HG02571 (cell line): ENCODE measurements at regions not wholly inside any gene's neighbourhood (a gene's known extent, or its start where the extent isn't known, plus 50 kb on each side); places are given as distances from the start of the nearest gene placed in this dataset.

Experiments
- ATAC-seq: cut with Tn5 transposase; IDR thresholded peaks from one replicate; pipeline ENCODE4 v1.9.1; 2021; ENCODE audit warnings: mild to moderate bottlenecking, moderate library complexity; ENCODE audit not compliant: unreplicated experiment

DNA sequence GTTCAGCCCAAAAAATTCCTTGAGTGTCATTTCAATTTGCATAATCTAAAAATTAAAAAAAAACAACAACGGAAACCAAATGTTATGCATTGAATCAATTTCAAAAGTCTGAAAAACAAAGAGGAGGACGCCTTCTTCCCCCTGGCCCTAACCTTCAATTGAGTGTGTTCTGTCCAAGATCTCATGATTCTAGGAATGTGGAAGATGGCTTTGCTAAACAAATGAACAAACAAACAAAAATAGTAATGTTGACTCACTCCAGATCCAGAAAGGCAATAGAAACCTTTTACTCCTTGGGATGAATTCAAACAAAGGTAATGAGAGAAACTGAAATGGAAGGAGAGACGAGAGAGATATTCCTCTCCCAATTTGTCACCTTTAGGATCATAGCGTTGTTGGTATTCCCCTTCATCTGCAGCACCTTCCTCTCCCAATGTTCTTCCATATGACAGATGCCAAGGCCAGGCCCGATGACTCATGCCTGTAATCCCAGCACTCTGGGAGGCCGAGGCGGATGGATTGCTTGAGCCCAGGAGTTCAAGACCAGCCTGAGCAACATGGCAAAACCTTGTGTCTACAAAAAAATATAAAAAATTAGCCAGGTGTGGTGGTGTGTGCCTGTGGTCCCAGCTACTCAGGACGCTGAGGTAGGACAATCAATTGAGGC is 109.2 kb upstream of the ADGRF1 start:
- ATAC-seq = no peak

DNA sequence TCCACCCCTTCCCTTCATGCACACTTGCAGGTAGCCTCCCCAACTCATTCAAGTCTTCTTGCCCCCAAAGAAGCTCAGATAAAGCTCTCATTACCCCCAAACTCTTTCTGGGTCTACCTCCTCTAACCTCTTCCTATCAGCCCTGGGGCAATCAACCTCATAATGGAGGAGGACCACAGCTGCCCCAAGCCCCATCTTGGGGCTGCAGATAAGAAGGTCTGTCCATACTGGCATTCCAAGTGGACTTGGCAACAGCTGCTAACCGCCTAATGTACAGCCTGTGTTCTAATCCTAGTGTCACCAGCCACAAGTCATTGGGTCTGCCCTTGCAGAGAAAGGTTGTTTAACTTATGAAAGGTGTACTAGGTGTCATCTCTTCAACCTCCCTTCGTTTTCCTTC is 107.4 kb upstream of the ADGRF1 start:
- ATAC-seq = no peak

DNA sequence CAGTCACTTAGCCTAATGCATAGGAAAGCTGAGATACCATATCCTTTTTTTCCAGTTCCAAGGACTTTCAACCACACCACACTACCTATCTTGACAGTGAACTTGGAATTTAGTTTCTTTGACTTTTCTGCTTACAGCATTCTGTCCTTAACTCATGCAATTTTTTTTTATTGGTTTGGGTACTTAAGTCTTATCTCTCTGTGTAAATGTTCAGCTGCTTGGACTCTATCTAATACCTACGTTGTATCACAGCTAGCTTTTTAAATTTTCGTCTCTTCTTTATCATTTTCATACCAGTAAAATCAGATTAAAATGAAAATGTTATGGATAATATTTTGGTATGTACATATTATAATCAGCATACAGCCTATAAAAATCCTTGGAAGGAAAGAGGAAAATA is 106.9 kb upstream of the ADGRF1 start:
- no peak for ATAC-seq

DNA sequence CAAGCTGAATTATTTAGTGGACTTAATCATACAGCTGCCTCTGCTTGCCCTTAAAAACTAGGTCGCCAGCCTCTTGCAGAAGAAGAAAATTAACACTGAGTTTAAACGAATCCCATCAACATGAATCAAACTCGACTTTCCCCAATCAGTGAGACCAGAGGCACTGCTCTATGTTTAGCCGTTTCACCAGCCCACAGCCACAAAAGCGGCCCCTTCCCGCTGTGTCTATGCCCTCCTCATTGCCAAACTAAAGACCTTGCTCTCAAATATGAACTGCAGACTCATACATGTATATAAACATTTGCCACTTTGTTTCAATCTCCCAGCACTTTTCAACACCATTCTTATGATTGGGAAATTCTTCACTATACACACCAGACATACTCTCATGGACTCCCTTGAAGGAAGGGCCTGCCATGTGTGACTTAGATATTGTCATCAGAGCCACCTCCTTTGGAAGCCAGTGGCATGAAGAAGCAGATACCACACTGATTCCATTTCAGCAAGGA is 105.8 kb upstream of the ADGRF1 start:
- ATAC-seq = no peak

DNA sequence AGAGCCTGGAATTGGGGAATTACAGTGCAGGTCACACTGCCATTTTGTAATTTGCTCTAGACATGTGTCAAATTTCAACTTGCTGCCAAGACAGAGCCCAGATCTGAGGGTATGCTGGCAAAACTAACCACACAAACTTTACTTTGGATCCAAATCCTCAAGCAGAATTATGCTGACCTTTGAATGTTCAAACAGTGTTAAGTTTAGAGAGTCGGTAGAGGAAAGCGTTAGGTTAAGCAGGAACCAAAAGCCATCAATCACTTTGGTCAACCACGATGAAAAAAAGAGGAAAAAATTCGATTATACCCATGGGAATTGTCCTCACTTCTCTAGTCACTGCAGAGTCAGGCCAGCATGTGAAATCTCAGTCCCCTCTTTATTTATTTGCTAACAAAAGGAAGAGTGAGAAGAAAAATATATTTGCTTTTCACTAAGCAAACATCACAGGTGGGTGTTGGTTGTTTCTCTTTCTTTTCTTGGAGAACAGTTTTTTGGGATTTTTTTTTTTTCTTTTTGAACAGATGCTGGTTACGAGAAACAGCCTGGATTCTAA is 105.1 kb upstream of the ADGRF1 start:
- no peak for ATAC-seq

DNA sequence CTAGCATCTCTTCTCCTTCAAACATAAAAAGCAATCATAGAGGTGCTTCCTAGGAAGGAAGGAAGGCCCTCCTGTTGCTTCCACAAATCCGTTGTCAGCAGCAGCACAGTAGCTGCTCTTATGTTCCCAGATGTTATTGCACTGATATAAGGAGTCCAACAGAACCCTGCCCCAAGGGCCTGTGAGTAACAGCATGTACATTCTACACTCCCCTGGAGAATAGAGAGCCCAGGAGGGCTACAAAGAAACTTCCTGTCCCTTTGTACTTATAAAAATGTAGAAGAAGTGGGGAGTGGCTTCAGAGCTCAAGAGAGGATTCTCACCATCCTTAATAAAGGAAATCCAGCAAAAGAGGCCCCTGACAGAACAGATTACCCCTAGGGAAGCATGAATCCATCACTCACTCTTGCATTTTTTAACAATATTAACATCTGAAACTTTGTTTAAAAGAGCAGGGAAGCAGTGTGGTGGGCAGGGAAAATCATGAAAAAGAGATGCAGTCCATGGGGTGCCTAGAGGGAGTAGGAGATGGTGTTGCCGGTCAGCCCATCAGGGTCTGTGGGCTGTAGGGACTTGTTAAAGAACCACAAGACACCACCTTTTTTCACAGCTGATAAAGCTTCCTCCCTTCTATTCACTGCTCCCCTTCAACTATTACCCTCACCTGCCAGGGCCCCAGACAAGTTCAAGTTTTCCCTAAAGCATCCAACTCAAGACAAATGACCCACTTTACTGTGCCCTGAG is 104.5 kb upstream of the ADGRF1 start:
- ATAC-seq = no peak

DNA sequence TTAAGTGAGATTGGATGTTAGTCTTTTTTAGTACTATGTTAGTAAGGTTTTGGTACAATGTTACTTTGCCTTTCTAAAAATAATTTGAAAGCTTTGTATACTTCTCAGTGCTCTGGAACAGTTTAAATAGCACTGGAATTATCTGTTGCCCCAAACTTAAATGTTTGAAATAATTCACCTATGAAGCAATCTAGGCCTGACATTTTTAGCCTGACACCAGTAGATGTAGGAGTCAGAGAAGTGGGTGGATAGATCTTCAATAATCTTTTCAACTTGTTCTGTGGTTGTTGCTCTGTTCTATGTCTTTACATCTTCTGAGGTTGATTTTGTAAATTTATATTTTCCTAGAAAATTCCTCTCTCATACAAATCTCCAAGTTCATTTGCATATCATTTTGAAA is 103.1 kb upstream of the ADGRF1 start:
- ATAC-seq = no peak

DNA sequence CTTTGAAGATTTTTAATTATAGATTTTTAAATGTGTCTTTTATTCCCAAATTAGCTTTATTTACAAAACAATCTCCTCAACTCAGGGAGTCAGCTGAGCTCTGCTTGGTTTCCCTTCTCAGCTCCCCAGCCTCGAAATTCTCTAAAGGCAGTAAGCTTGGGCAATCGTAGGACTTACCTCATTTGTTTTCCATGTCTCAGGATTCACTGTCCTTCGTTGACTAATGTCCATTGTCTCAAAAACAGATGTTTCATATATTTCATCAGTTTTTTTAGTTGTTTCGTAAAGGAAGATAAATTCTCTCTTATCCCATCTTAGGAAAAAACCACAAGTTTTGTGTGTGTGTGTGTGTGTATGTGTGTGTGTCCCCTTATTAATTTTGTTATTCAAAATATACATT is 102.2 kb upstream of the ADGRF1 start:
- no peak for ATAC-seq

DNA sequence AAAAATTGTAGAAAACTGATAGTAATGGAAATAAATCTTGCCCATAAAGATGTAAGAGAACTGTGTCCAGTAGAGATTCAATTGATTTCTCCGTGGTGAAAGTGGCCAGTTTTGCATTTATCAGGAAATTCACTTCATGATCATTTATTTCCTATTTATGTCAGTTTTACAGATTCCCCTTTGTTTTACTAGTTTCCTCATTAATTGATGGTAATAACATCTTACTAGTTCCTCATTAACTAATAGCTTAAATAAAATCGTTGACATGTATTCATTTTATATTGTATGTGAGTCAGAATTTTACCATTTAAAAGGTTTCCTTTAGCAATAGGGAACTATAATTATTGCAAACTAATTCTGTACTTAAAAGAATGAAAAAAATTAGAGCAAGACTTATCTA is 99.8 kb upstream of the ADGRF1 start:
- ATAC-seq = no peak

DNA sequence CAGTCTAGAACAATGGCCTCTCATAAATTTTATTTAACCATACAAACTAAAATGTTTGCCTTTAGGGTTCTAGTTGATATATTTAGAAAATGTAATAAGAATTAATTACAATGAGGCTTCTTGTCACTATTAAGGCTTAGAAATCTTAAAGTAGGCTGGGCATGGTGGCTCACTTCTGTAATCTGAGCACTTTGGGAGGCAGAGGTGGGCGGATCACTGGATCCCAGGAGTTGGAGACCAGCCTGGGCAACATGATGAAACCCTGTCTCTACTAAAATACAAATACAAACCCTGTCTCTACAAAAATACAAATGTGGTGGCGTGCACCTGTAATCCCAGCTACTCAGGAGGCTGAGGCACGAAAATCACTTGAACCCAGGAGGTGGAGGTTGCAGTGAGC is 99.0 kb upstream of the ADGRF1 start:
- no peak for ATAC-seq

DNA sequence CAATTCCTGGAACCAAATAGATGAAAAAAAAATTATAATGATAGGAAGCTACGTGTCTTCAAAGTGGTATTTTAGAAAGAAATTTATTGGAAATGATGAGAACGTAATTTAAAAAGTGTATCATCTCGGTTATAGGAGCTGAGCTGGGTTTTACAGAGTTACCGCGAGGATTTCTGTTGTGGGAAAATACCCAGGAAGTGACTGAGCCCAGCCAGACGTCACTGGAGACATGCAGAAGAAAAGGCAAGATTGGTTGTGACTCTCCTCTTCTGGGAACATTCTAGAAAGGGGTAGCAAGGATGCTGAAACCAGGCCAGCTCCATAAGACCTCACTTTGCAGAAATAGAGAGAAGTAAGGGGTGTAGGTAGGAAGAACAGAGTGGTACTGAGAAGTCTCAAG is 95.9 kb upstream of the ADGRF1 start:
- ATAC-seq = no peak

DNA sequence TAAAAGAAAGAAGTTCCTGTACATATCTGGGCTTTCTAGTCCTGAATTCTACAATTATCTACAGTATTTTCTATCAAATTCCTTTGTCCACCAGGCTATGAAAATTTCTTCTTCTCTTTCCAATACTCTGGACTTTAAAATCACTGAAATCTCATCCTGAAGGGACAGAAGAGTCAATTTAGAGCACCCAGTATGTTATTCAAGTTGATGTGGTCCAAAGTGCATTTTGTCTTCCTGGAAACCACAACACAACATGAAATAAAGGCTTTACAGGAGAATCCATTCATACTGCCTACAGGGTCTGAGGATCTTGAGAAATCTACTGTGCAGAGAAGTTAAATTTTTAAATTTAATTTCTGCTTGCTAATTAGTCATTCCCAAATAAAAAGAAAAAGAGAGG is 94.9 kb upstream of the ADGRF1 start:
- no peak for ATAC-seq

DNA sequence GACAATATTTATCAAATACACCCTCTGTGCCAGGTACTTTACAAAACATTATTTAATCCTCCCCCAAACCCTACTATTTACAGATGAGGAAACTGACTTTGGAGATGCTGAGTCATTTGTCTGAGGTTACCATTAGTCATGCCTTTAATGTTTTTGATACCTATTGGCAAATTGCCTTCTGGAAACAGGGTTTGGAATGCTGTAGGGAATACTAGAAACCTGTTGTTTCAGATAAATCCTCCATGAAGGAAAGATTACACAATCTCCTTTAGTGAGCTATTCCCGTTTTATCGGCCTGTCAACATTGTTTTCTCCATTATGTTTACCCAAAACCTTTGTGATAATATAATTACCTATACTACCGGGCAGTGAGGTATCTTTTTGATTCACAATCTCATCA is 93.6 kb upstream of the ADGRF1 start:
- no peak for ATAC-seq

DNA sequence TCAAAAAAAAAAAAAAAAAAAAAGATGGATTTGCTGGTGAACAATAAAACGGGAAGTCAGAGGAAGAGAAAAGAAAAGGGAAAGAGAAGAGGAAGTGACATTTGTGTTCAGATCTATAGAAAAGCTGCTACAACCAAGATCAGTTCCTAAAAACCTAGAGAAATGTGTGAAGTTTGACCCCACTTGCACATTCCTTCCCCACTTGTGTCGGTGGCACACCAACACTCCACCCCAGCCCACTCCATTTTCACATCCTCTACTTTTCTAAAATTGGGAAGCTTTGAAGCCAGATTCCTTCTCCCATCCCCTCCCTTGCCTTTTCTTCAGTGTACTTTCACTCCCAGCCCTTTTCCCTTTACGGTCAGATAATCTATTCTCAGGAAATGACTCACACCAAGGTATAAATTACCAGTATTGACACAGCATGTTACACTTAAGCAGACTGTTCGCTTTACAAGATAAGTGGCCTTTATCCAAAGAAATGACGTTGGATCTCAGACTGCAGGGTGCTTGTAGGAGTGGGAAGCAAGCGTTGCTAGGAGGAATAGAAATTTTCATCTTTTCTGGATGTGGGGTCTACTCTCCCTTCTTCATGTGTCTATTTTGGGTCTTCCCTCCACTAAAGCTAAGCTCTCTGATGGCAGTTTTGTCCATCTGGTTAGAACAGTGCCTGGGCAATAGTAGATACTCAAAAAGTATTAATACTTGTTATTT is 92.5 kb upstream of the ADGRF1 start:
- no peak for ATAC-seq

DNA sequence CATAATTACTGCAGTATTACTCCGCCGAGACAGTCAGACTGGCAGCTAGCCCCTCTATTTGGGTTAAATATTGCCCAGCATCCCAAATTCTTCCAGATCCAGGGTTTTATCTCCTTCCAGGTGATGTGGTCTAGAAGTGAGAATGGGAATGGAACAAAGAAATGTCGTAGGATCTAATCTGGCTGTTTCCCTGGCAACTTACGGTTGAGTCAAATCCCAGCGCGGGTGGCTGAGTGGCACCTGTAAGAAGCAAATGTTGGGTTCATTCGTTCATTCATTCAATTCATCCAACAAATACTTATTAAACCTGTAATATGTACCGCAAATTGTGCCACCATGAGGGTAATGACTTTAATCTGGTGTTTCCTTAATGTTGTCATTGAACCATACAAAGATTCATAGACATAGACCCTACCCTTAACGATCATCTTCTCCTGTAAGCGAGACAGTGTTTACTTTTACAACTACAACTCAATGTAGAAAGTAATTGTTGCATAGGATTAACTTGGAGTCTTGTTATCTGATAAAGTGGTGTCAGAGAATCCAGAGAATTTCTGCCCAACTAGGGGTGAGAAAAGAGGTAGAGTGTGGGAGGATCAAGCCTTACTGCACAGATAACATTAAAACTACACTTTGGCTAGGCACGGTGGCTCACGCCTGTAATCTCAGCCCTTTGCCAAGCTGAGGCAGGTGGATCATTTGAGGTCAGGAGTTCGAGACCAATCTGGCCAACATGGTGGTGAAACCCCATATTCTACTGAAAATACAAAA is 91.3 kb upstream of the ADGRF1 start:
- no peak for ATAC-seq

DNA sequence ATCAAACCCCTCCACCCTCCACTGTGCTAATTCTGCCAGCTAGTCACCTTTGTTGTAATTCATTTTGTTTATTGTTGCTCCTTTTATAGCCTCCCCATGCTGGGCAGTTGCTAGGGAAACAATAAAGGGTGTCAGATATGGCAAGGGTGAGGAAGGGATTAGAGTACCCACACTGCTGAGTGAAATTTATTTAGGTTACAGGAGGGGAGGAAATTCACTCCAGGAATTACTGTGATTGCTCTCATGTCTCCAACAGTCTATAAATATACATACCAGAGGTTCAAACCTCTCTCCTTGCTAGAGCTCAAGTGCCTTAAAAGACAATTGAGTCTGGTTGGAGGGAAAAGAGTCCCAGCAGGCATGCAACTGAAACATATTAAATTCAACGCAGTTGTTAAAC is 90.6 kb upstream of the ADGRF1 start:
- no peak for ATAC-seq

DNA sequence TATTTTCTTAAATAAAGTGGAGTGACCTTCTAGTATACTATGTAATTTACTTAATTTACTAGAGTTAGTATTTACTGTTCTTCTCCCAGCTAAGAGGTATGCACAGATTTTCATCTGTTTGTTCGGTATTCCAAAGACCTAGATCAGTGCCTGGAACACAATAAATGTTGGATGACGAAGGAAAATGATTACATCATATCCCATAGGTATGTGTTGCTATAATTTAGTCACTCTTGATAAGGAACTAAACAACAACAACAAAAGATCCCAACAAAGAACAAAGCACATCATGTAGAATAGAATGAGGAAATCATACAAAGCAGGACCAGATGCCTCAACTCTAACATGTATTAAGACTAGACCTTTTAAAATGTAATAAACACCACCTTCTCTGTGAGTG is 89.6 kb upstream of the ADGRF1 start:
- no peak for ATAC-seq

DNA sequence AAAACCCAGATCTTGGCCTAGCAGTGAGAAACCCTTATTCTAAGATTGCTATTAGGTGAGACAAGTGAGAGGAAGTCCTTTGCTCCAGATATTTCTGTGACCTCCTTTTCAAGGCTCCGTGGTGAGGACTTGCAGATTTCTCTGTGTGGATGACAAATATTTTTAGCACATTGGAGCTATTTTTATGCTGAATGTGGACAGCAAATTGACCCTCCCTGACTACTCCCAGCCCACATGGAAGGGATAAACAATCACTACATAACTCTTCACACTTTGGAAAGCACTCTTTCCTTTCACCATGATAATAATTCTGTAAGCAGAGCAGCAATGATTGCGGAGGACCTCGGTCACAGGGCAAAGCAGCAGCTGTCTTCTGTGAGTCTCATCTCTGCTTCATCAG is 88.0 kb upstream of the ADGRF1 start:
- no peak for ATAC-seq

DNA sequence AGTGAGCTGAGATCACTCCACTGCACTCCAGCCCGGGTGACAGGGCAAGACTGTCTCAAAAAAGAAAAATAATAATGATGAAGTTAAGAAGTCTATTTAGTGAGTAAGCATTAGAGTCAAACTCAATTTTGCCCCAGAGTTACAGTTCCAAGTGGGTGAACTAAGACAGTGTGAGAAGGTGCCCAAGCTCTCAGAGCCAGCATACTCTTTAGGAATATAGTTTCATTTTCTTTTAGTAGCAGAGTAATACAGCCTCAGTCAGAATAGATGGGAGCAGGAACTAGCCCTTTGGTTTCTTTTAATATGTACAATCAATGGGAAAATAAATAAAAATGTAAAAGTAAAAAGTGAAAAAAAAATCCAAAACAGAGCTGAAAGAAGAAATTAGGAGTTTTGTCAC is 87.0 kb upstream of the ADGRF1 start:
- no peak for ATAC-seq

DNA sequence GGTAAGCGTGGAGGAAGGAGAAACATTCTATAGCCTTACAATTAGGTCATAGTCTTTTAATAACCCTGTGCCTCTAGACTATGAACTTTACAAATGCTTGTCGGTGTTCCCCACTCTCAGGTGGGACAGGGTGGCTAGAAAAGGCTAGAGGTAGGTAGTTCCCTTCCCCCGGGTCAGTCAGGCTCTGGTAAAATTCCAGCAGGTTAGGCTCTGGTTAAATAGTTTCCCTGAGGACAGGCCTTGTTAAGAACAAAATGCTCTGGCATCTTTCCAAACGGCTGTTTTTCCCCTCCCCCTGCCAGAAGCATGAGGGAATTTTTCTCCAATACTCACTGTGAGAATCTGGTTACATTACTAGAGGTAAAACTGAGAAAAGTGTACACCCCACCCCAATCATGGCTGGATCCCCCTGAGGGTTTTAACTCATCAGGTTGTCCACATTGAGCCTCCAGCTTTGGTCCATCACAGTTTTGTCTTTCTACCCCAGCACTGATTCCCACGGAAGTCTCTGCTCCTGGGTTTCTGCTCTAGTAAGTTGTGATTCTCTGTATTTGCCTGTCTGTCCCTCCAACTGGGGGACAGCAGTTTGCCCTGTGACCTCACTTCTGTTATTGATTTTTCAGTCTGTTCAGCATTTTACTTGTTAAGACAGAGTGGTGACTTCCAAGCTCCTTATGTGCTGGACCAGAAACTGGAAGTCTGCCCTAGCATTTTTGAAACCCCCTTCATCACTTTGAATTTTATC is 84.7 kb upstream of the ADGRF1 start:
- no peak for ATAC-seq
